GM19452 (cell line): ENCODE measurements at regions not wholly inside any gene's neighbourhood (a gene's known extent, or its start where the extent isn't known, plus 50 kb on each side); places are given as distances from the start of the nearest gene placed in this dataset.

Experiments used
- ATAC-seq: cut with Tn5 transposase; IDR thresholded peaks from one replicate; pipeline ENCODE4 v1.9.1; 2021; ENCODE audit not compliant: unreplicated experiment

GRCh38 chr5:142475102-142475513 lies 150.3 kb upstream of the SPRY4 start:
- no peak for ATAC-seq

GRCh38 chr5:142474431-142475094 lies 149.7 kb upstream of the SPRY4 start:
- no peak for ATAC-seq

GRCh38 chr5:142473038-142473437 lies 148.2 kb upstream of the SPRY4 start:
- ATAC-seq, result no peak

DNA sequence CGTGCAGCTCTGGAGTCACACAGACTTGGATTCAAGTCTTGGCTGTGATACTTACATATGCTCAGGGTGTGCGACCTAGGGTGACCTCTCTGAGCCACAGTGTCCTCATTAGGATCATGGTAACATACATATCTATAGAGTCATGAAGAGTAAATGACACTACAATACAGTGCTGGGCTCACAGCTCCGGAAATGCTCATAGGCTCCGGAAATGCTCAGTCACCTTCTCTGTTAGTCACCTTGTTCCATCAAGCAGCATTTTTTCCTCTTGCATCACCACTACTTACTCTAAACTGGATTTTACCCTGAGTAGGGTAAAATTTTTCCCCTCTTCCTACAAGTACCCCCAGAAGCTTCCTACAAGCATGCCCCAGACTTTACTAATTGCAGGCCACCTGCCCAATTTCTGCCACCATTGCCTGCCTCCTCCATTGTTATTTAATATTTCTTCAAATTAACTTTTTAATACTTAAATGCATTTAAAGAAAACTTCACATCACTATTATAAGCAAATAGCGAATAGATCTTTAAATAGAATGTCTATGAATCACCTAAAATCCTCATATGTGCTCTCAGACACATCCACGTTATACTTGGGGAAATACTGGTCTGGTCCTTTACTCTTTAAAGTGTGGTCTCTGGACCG lies 147.6 kb upstream of the SPRY4 start:
- ATAC-seq, result no peak

GRCh38 chr5:142466195-142466971 lies 141.6 kb upstream of the SPRY4 start:
- no peak for ATAC-seq

- ATAC-seq, result no peak
Measured at GRCh38 chr5:142465476-142465875, 140.7 kb upstream of the SPRY4 start.

DNA sequence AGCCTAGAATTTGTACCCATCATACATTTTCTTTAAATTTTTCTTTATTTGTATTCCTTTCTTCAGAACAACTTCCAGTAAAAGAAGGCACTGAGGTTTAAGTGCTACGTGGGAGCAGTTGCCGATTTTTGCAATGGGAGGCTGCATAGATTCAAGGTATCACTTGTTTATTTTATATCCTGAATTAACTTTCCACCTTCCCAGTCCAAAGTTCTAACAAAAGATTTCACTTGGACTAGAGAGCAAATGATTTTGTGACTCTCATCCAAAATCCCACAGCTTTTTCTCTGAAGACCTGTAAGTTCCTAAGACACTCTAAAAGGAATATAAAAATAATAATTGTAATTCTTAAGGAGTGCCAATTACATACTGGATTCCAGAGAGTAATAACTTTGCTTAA lies 139.1 kb upstream of the SPRY4 start:
- no peak for ATAC-seq

- ATAC-seq, result no peak
Measured at GRCh38 chr5:142461028-142461590, 136.3 kb upstream of the SPRY4 start.

GRCh38 chr5:142459209-142459608 lies 134.4 kb upstream of the SPRY4 start:
- no peak for ATAC-seq

GRCh38 chr5:142455856-142456255 lies 131.0 kb upstream of the SPRY4 start:
- ATAC-seq, result no peak

GRCh38 chr5:142453932-142454331 lies 129.1 kb upstream of the SPRY4 start:
- ATAC-seq, result no peak

GRCh38 chr5:142450419-142450818 lies 125.6 kb upstream of the SPRY4 start:
- ATAC-seq, result no peak

GRCh38 chr5:142447887-142448286 lies 123.1 kb upstream of the SPRY4 start:
- no peak for ATAC-seq

DNA sequence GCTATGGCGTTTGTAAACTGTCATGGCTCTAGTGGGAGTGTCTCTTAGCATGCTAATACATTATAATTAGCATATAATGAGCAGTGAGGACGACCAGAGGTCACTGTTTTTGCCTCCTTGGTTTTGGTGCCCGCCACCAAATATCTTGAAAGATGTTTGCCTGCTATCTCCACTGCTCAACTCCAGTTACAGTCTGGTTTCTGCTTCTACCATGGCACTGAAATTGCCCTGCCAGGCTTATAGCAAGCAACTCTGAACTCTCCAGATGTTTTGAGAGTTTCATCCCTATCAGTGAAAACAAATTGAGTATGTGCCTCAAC lies 122.1 kb upstream of the SPRY4 start:
- no peak for ATAC-seq

GRCh38 chr5:142446131-142446959 lies 121.5 kb upstream of the SPRY4 start:
- no peak for ATAC-seq

- ATAC-seq, result no peak
Measured at GRCh38 chr5:142445266-142445665, 120.4 kb upstream of the SPRY4 start.

GRCh38 chr5:142441616-142442015 lies 116.8 kb upstream of the SPRY4 start:
- no peak for ATAC-seq

DNA sequence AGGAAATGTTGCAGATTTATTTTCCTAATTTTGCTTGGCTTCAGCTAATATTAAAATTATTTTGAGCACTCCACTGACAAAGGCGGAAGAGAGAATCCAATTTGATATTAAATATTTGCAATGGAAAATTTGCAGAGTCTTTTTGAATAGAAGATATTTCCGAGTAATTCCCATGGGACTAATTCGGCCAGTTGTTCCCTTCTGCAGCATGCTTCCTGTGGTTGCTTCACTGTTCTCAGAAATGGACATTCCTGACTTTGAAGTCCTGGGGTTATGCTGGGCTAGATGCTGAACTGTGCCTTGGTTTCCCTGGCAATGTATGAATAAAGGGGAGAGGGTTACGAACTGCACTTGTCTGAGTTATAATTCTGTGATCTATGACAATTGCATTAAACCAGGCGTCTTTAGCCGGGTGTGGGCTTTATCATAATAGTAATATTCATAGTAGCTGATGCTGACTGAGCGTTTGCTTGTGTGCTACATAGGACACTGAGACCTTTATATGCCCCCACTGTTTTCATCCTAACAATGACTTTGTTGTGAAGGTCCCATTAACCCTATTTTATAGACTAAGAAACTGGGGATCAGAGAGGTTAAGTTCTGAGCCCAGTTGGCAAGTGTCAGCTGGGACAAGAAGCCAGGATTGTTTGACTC lies 114.5 kb upstream of the SPRY4 start:
- no peak for ATAC-seq

- no peak for ATAC-seq
Measured at GRCh38 chr5:142438573-142438972, 113.8 kb upstream of the SPRY4 start.

DNA sequence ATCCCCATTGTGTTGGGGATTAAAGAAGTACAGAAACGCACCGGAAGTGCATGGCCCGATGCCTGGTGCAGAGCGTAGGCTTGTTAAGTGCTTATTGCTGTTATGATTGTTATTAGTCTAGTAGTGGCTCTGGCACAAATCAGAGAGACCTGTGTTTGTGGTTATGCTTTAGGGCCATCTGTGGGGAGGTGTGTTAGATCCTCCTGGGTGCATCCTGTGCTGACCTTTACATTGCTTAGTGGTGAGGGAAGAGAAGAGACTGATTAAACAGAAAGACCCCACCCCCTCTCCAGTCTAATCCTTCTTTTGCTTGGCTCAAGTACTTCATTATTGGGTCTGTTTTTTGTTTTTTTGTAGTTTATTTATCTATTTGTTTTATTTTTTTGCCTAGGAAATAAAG lies 112.7 kb upstream of the SPRY4 start:
- no peak for ATAC-seq
